ENCODE measurements at regions not wholly inside any gene's neighbourhood (a gene's known extent, or its start where the extent isn't known, plus 50 kb on each side); places are given as distances from the start of the nearest gene placed in this dataset.

DNA sequence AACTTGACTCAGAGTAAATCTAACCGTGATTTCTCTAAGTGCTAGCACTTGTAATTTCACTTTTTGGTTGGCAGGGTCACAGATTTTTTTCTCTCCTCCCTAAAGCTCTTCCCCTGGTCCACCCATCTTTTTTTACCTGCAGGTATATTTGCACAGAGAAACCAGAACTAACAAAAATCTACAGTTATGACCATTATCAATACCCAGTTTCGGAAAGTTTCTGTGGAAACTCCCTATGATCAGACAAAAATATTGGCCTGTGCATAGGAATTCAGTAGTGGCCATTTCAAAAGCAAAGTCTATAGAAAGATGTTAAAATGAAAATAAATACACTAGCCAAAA lies 62.4 kb upstream of the ATF7IP2 start (continued):
- no peak for TF ChIP-seq BRCA1 (IDR thresholded peaks at IDR 0.05; ENCODE audit: low read depth, low read length)
- no peak for TF ChIP-seq YY1 (IDR thresholded peaks at IDR 0.05; ENCODE audit: low read depth, low read length)
- TF ChIP-seq, protein P1, sequence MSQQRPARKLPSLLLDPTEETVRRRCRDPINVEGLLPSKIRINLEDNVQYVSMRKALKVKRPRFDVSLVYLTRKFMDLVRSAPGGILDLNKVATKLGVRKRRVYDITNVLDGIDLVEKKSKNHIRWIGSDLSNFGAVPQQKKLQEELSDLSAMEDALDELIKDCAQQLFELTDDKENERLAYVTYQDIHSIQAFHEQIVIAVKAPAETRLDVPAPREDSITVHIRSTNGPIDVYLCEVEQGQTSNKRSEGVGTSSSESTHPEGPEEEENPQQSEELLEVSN (IDR thresholded peaks at IDR 0.05), result no peak
- TF ChIP-seq SP2 (IDR thresholded peaks at IDR 0.05; ENCODE audit: low read length), result no peak
- no peak for TF ChIP-seq FOSL1 (IDR thresholded peaks at IDR 0.05; ENCODE audit: insufficient read depth, low read depth, low read length)
- TF ChIP-seq TAF7 (optimal IDR thresholded peaks at IDR 0.05; ENCODE audit: borderline replicate concordance, low read depth, low read length), result no peak

All from H1 (cell line).